Ecto neural progenitor cell (in vitro differentiated cells): ENCODE measurements at regions not wholly inside any gene's neighbourhood (a gene's known extent, or its start where the extent isn't known, plus 50 kb on each side); places are given as distances from the start of the nearest gene placed in this dataset.

Source experiments
- DNase-seq: peaks from one replicate; pipeline ENCODE4 v3.0.0-alpha.2; 2018; ENCODE audit warnings: low spot score

GRCh38 chr10:55374060-55374459 is 573.0 kb upstream of the PCDH15 start:
- DNase-seq, result no peak

GRCh38 chr10:55369670-55370420 is 568.8 kb upstream of the PCDH15 start:
- DNase-seq, result no peak

- no peak for DNase-seq
These were observed 567.4 kb upstream of the PCDH15 start for GRCh38 chr10:55368467-55368866.

GRCh38 chr10:55367555-55367954 is 566.5 kb upstream of the PCDH15 start:
- no peak for DNase-seq

- no peak for DNase-seq
These were observed 557.5 kb upstream of the PCDH15 start for GRCh38 chr10:55358539-55358938.

GRCh38 chr10:55353414-55353813 is 552.4 kb upstream of the PCDH15 start:
- DNase-seq, result no peak

- no peak for DNase-seq
These were observed 550.4 kb upstream of the PCDH15 start for GRCh38 chr10:55351431-55351830.

GRCh38 chr10:55348534-55348933 is 547.5 kb upstream of the PCDH15 start:
- no peak for DNase-seq

- DNase-seq, result no peak
These were observed 529.5 kb upstream of the PCDH15 start for GRCh38 chr10:55330486-55330885.

- no peak for DNase-seq
These were observed 528.8 kb upstream of the PCDH15 start for GRCh38 chr10:55329796-55330195.

GRCh38 chr10:55320187-55320700 is 519.2 kb upstream of the PCDH15 start:
- DNase-seq, result no peak

GRCh38 chr10:55311848-55312635 is 511.0 kb upstream of the PCDH15 start:
- DNase-seq, result no peak

- DNase-seq, result no peak
These were observed 509.1 kb upstream of the PCDH15 start for GRCh38 chr10:55310143-55310542.

- DNase-seq, result no peak
These were observed 504.3 kb upstream of the PCDH15 start for GRCh38 chr10:55305285-55305684.

GRCh38 chr10:55287346-55287745 is 486.3 kb upstream of the PCDH15 start:
- DNase-seq, result no peak

- no peak for DNase-seq
These were observed 482.0 kb upstream of the PCDH15 start for GRCh38 chr10:55283031-55283430.

- DNase-seq, result no peak
These were observed 479.7 kb upstream of the PCDH15 start for GRCh38 chr10:55280696-55281095.

GRCh38 chr10:55277549-55277948 is 476.5 kb upstream of the PCDH15 start:
- no peak for DNase-seq

GRCh38 chr10:55274367-55274766 is 473.3 kb upstream of the PCDH15 start:
- DNase-seq, result no peak

GRCh38 chr10:55273946-55274345 is 472.9 kb upstream of the PCDH15 start:
- DNase-seq, result no peak

GRCh38 chr10:55272886-55273285 is 471.9 kb upstream of the PCDH15 start:
- DNase-seq, result no peak

GRCh38 chr10:55266797-55267196 is 465.8 kb upstream of the PCDH15 start:
- DNase-seq, result no peak

- DNase-seq, result no peak
These were observed 462.3 kb upstream of the PCDH15 start for GRCh38 chr10:55263327-55263726.
